Testis (tissue), 2 donors: ENCODE measurements at regions not wholly inside any gene's neighbourhood (a gene's known extent, or its start where the extent isn't known, plus 50 kb on each side); places are given as distances from the start of the nearest gene placed in this dataset.

Source experiments
- POLR2A ChIP-seq: fragments of 450-650 bp; IDR thresholded peaks from one replicate; pipeline ENCODE4 v1.6.1; 2017; ENCODE audit warnings: antibody characterized with exemption, mild to moderate bottlenecking, moderate library complexity
- TF ChIP-seq, protein P1 (sequence below), 3 experiments: fragments of 450-650 bp in 2 of 3; fragments of 200-600 bp in 1 of 3; sonication (generic) in 1 of 3; IDR thresholded peaks; one replicate each; pipeline ENCODE4 v1.5.1; 2016 to 2019; ENCODE audit warnings: antibody characterized with exemption in 3 of 3, mild to moderate bottlenecking in 2 of 3, moderate library complexity in 1 of 3

- TF ChIP-seq, protein P1, sequence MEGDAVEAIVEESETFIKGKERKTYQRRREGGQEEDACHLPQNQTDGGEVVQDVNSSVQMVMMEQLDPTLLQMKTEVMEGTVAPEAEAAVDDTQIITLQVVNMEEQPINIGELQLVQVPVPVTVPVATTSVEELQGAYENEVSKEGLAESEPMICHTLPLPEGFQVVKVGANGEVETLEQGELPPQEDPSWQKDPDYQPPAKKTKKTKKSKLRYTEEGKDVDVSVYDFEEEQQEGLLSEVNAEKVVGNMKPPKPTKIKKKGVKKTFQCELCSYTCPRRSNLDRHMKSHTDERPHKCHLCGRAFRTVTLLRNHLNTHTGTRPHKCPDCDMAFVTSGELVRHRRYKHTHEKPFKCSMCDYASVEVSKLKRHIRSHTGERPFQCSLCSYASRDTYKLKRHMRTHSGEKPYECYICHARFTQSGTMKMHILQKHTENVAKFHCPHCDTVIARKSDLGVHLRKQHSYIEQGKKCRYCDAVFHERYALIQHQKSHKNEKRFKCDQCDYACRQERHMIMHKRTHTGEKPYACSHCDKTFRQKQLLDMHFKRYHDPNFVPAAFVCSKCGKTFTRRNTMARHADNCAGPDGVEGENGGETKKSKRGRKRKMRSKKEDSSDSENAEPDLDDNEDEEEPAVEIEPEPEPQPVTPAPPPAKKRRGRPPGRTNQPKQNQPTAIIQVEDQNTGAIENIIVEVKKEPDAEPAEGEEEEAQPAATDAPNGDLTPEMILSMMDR (IDR thresholded peaks at IDR 0.05) = no peak
- TF ChIP-seq POLR2A = no peak
Observed at GRCh38 chr3:8027954-8028353, 473.7 kb upstream of the LMCD1 start.
